Hepatocyte (in vitro differentiated cells): ENCODE measurements at regions not wholly inside any gene's neighbourhood (a gene's known extent, or its start where the extent isn't known, plus 50 kb on each side); places are given as distances from the start of the nearest gene placed in this dataset.
"Not testable (repeated sequence)": the region's sequence is repeated elsewhere in the genome, so short reads cannot be mapped to it uniquely, and the experiment has no call there.

Source experiments
- DNase-seq: peaks from one replicate; pipeline ENCODE4 v3.0.0-alpha.2; 2016; ENCODE audit warnings: low spot score
- H2AFZ ChIP-seq: fragments of 200-600 bp; sonication (generic); 2 replicates; pipeline ENCODE4 v1.6.0; 2016; ENCODE audit warnings: antibody characterized with exemption, mild to moderate bottlenecking
- H3K27ac ChIP-seq: fragments of 200-600 bp; sonication (generic); 2 replicates; pipeline ENCODE4 v1.5.1; 2016; ENCODE audit warnings: mild to moderate bottlenecking
- H3K27me3 ChIP-seq: fragments of 200-600 bp; sonication (generic); 2 replicates; pipeline ENCODE4 v1.6.1; 2016
- H3K36me3 ChIP-seq: fragments of 200-600 bp; sonication (generic); replicated peaks from 2 replicates; pipeline ENCODE4 v1.5.1; 2016; ENCODE audit warnings: low read depth; ENCODE audit not compliant: insufficient read depth
- H3K4me1 ChIP-seq: fragments of 200-600 bp; sonication (generic); 2 replicates; pipeline ENCODE4 v1.5.1; 2016; ENCODE audit warnings: mild to moderate bottlenecking, moderate library complexity; ENCODE audit not compliant: insufficient read depth
- H3K4me2 ChIP-seq: fragments of 200-600 bp; sonication (generic); 2 replicates; pipeline ENCODE4 v1.6.0; 2016
- H3K4me3 ChIP-seq: fragments of 200-600 bp; sonication (generic); 2 replicates; pipeline ENCODE4 v1.5.1; 2016; ENCODE audit warnings: mild to moderate bottlenecking
- H3K79me2 ChIP-seq: fragments of 200-600 bp; sonication (generic); 2 replicates; pipeline ENCODE4 v1.6.0; 2017; ENCODE audit warnings: mild to moderate bottlenecking
- H3K9me2 ChIP-seq: fragments of 200-600 bp; sonication (generic); replicated peaks from 2 replicates; pipeline ENCODE4 v1.6.0; 2017; ENCODE audit warnings: mild to moderate bottlenecking; ENCODE audit not compliant: insufficient read depth
- H3K9me3 ChIP-seq: fragments of 200-600 bp; sonication (generic); 2 replicates; pipeline ENCODE4 v1.5.1; 2016; ENCODE audit warnings: low read depth, mild to moderate bottlenecking
- H4K20me1 ChIP-seq: fragments of 200-600 bp; sonication (generic); 2 replicates; pipeline ENCODE4 v1.6.0; 2016; ENCODE audit warnings: mild to moderate bottlenecking; ENCODE audit not compliant: insufficient read depth, poor library complexity, severe bottlenecking
- CTCF ChIP-seq: fragments of 200-600 bp; sonication (generic); IDR thresholded peaks from 2 replicates; pipeline ENCODE4 v1.5.1; 2016; ENCODE audit warnings: antibody characterized with exemption, mild to moderate bottlenecking; ENCODE audit not compliant: poor library complexity
- EZH2 ChIP-seq: fragments of 200-600 bp; sonication (generic); IDR thresholded peaks from 2 replicates; pipeline ENCODE4 v1.6.1; 2016; ENCODE audit warnings: antibody characterized with exemption, mild to moderate bottlenecking, borderline replicate concordance
- EZH2phosphoT487 ChIP-seq: fragments of 200-600 bp; sonication (generic); IDR thresholded peaks from one replicate; pipeline ENCODE4 v1.6.1; 2018; ENCODE audit warnings: antibody characterized with exemption, mild to moderate bottlenecking, low read depth, moderate library complexity; ENCODE audit not compliant: unreplicated experiment, severe bottlenecking
- WGBS: methylation state at CpG from one replicate; pipeline ENCODE4 v1.1.6; 2016; ENCODE audit warnings: low lambda C conversion rate; ENCODE audit errors: missing lambda C conversion rate; 5-methylcytosine and 5-hydroxymethylcytosine counted together

GRCh38 chr6:109879521-109879920, 98.6 kb upstream of the GPR6 start:
- Histone ChIP-seq H3K27ac (no peak overlapping the region), H3K27me3 (no peaks in the 10 kb centered on the region), H3K4me2 (no peak overlapping the region), H3K36me3 (no peaks in the 10 kb centered on the region), H2AFZ (no peak overlapping the region), H3K9me2 (no peaks in the 10 kb centered on the region), H4K20me1 (no peaks in the 10 kb centered on the region), H3K4me3 (no peak overlapping the region), H3K4me1 (no peaks in the 10 kb centered on the region), H3K9me3 (no peaks in the 10 kb centered on the region), H3K79me2 (no peaks in the 10 kb centered on the region)
- no peak for DNase-seq
- TF ChIP-seq EZH2 = no peak
- TF ChIP-seq CTCF = no peak
- TF ChIP-seq EZH2phosphoT487 = no peak
- 93% methylated on average over 15 of the region's 15 CpGs for WGBS

- H2AFZ ChIP-seq, H3K9me2 ChIP-seq, H3K4me3 ChIP-seq, H3K79me2 ChIP-seq, DNase-seq, H3K4me1 ChIP-seq, H4K20me1 ChIP-seq, H3K9me3 ChIP-seq, H3K4me2 ChIP-seq, H3K36me3 ChIP-seq, H3K27ac ChIP-seq, H3K27me3 ChIP-seq: not testable (repeated sequence)
- WGBS = 92% methylated on average over 11 of the region's 19 CpGs
These were observed 97.0 kb upstream of the GPR6 start for GRCh38 chr6:109881069-109881468.

GRCh38 chr6:109881953-109882490, 96.1 kb upstream of the GPR6 start:
- H3K4me1 ChIP-seq, H3K27ac ChIP-seq, H3K36me3 ChIP-seq, H4K20me1 ChIP-seq, H3K4me3 ChIP-seq, H3K4me2 ChIP-seq, DNase-seq, H3K79me2 ChIP-seq, H3K9me3 ChIP-seq, H2AFZ ChIP-seq, H3K27me3 ChIP-seq, H3K9me2 ChIP-seq: not testable (repeated sequence)
- 92% methylated on average over 1 of the region's 1 CpG for WGBS

- WGBS = 92% methylated on average over 5 of the region's 5 CpGs
- peaks cover 5% of the 10 kb centered on the region for H3K4me1 ChIP-seq
- TF ChIP-seq CTCF (no peak), EZH2phosphoT487 (no peak), EZH2 (no peak)
These were observed 86.2 kb upstream of the GPR6 start for GRCh38 chr6:109891924-109892323.

More at GRCh38 chr6:109891924-109892323, 86.2 kb upstream of the GPR6 start:
- H3K4me3 ChIP-seq = no peak overlapping the region
- no peak overlapping the region for H3K4me2 ChIP-seq
- no peaks in the 10 kb centered on the region for H3K36me3 ChIP-seq
- DNase-seq = no peak
- no peaks in the 10 kb centered on the region for H3K27me3 ChIP-seq
- H4K20me1 ChIP-seq = no peaks in the 10 kb centered on the region
- no peak overlapping the region for H3K27ac ChIP-seq
- no peaks in the 10 kb centered on the region for H3K79me2 ChIP-seq
- H2AFZ ChIP-seq = no peak overlapping the region
- no peaks in the 10 kb centered on the region for H3K9me2 ChIP-seq
- no peaks in the 10 kb centered on the region for H3K9me3 ChIP-seq
